ENCODE measurements at regions not wholly inside any gene's neighbourhood (a gene's known extent, or its start where the extent isn't known, plus 50 kb on each side); places are given as distances from the start of the nearest gene placed in this dataset.

DNA sequence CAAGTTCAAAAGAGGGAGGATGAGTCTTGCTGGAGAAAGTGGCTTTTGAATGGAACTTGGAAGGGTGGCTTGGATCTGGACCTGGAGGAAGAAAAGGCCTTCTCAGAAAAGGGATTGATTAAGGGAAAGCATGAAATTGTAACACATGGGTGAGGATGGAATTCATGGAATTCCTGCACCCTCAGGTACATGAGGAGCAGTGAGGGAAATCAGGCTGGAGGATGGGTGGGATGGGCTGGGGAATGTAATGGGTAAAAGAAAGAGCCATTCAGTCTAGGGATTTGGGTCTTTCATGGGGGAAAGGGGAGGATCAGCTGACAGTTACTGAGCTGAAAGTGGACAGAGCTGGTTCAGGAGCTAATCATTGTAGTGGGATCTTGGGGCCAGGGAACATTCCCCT, 51.2 kb upstream of the HAAO start:
- Histone ChIP-seq H3K27me3 (ENCODE audit: control insufficient read depth in 2 of 2, insufficient read depth in 2 of 2, low read length in 2 of 2) (no peaks in the 10 kb centered on the region), H2AFZ (ENCODE audit: low read depth, low read length) (no peak overlapping the region), H3K27ac (ENCODE audit: insufficient read depth, low read depth, low read length) (no peak overlapping the region), H3K4me2 (ENCODE audit: insufficient read depth, low read length) (no peak overlapping the region), H3K79me2 (ENCODE audit: control insufficient read depth, insufficient read depth, low read length) (no peaks in the 10 kb centered on the region), H3K4me3 (replicated peaks in 1 of 3; ENCODE audit: insufficient read depth in 1 of 3, low read depth in 1 of 3, low read length in 3 of 3) (no peak overlapping the region), H3K9me1 (replicated peaks; ENCODE audit: control insufficient read depth, extremely low read depth, insufficient read depth, low read length) (no peaks in the 10 kb centered on the region), H3K4me1 (ENCODE audit: control insufficient read depth, extremely low read depth, insufficient read depth, low read length) (no peaks in the 10 kb centered on the region), H4K20me1 (replicated peaks; ENCODE audit: control insufficient read depth, extremely low read depth, insufficient read depth, low read length) (no peaks in the 10 kb centered on the region), H3K9me3 (replicated peaks; ENCODE audit: control insufficient read depth, insufficient read depth, low read length) (no peaks in the 10 kb centered on the region), H3K9ac (replicated peaks; ENCODE audit: extremely low read depth, insufficient read depth, low read length) (no peak overlapping the region), H3K36me3 (ENCODE audit: control insufficient read depth in 2 of 2, extremely low read depth in 1 of 2, insufficient read depth in 2 of 2, low read length in 2 of 2) (no peaks in the 10 kb centered on the region)
- no peak for TF ChIP-seq POLR2A (IDR thresholded peaks at IDR 0.05; ENCODE audit: low read depth, low read length)
- TF ChIP-seq FOS (IDR thresholded peaks at IDR 0.05; ENCODE audit: borderline replicate concordance, insufficient read depth, low read length) = no peak
- no peak for TF ChIP-seq POLR2AphosphoS5 (IDR thresholded peaks at IDR 0.05; ENCODE audit: insufficient read depth, low read depth, low read length)
- TF ChIP-seq, protein P1, sequence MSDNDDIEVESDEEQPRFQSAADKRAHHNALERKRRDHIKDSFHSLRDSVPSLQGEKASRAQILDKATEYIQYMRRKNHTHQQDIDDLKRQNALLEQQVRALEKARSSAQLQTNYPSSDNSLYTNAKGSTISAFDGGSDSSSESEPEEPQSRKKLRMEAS (IDR thresholded peaks at IDR 0.05; ENCODE audit: insufficient read depth, insufficient read length) = no peak
- no peak for TF ChIP-seq GATA2 (IDR thresholded peaks at IDR 0.05; ENCODE audit: insufficient read depth, insufficient read length, low read depth, low read length)
- TF ChIP-seq MYC (IDR thresholded peaks at IDR 0.05; ENCODE audit: low read depth, low read length) = no peak
- no peak for TF ChIP-seq EZH2 (IDR thresholded peaks at IDR 0.05; ENCODE audit: borderline replicate concordance, low read depth, low read length, severe bottlenecking)
- no peak for TF ChIP-seq JUN (IDR thresholded peaks at IDR 0.05; ENCODE audit: borderline replicate concordance, insufficient read depth, insufficient read length, low read depth)
- TF ChIP-seq, protein P2, sequence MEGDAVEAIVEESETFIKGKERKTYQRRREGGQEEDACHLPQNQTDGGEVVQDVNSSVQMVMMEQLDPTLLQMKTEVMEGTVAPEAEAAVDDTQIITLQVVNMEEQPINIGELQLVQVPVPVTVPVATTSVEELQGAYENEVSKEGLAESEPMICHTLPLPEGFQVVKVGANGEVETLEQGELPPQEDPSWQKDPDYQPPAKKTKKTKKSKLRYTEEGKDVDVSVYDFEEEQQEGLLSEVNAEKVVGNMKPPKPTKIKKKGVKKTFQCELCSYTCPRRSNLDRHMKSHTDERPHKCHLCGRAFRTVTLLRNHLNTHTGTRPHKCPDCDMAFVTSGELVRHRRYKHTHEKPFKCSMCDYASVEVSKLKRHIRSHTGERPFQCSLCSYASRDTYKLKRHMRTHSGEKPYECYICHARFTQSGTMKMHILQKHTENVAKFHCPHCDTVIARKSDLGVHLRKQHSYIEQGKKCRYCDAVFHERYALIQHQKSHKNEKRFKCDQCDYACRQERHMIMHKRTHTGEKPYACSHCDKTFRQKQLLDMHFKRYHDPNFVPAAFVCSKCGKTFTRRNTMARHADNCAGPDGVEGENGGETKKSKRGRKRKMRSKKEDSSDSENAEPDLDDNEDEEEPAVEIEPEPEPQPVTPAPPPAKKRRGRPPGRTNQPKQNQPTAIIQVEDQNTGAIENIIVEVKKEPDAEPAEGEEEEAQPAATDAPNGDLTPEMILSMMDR (IDR thresholded peaks at IDR 0.05; ENCODE audit: extremely low read depth in 1 of 2, insufficient read depth in 1 of 2, low read depth in 1 of 2, low read length in 2 of 2) = no peak
- intact Hi-C loops (cut with micrococcal nuclease) = no loop called here
- CTCF ChIA-PET = no interaction called here
- dilution Hi-C loops (cut with MboI; ENCODE audit: extremely low pct_ligation_motif_present, low sequenced_read_pairs) = no loop called here
- FAIRE-seq = no peak
- no TSS peak for BruUV-seq (replicated peaks)
- no peak for DNase-seq (ENCODE audit: low read depth, low spot score)
- POLR2A ChIA-PET = no interaction called here

All from endothelial cell of umbilical vein (primary cell).